ENCODE measurements at regions not wholly inside any gene's neighbourhood (a gene's known extent, or its start where the extent isn't known, plus 50 kb on each side); places are given as distances from the start of the nearest gene placed in this dataset.

- DNase-seq (ENCODE audit: low read depth), result peak; percentile 52
Observed at GRCh38 chrY:7464742-7465141, 553.2 kb upstream of the AMELY start.

- no peak for DNase-seq (ENCODE audit: low read depth)
Observed at GRCh38 chrY:7463711-7464110, 552.2 kb upstream of the AMELY start.

GRCh38 chrY:7463196-7463595 lies 551.6 kb upstream of the AMELY start:
- DNase-seq (ENCODE audit: low read depth), result no peak

DNA sequence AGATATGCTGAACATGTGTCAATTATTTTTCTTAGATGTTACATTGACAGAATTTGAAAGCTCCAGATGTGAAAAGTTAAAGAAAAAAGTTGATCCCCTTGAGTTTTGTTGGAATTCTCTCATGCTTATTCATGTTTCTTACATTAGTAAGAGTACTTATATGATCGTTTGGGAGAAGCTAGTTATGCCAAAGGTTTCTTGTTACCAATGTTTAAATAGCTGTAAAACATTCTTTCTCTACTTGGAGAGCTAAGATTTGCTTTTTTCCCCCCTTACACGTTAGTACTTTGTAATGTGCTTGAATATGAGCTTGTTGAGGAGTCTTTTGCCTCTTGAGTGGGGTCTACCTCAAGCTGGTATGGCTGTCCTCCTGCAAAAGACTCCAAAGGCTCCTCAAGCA lies 551.1 kb upstream of the AMELY start:
- DNase-seq (ENCODE audit: low read depth), result no peak

DNA sequence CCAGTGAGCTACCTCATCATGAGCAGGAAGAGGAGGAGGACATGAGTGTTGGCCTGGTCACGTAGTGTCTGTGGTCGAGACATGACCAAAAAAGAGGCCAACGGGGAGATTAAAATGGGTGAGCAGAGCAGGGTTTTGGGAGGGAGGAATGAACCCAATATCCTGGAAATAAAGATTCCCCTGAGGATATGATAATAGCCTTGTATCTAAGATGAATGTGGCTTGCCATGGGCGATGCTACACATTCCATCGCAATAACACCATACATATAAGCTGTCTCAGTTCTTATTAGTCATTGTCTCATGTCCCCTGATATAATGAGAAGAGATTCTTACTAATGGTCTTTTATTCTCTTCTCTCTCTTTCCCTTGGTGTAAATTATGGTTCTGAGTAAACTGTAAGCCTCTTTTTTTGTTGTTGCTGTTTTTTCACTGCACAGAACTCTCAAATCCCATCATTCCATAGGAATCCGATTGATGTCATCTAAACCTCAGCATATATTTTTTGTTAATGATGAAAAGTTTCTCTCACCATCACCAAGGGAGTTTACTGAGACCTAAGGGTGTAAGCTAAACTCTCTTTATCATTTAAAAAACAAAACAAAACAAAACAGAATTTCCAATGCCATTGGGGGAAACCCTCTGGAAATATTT lies 550.4 kb upstream of the AMELY start:
- DNase-seq (ENCODE audit: low read depth), result no peak

DNA sequence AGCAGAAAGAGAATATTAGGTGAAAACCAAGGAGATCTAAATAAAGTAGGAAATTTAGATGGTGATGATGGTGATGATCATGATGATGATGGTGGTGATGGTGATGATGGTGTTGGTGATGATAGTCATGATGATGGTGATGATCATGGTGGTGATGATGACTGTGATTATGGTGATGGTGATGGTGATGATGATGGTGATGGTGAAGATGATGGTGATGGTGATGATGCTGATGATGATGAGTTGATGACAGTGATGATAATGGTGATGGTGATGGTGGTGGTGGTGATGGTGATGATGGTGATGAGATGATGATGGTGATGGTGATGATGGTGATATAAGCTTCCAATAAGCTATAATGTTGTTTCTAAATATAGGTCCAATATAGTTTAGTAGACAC lies 548.2 kb upstream of the AMELY start:
- DNase-seq (ENCODE audit: low read depth), result no peak

DNA sequence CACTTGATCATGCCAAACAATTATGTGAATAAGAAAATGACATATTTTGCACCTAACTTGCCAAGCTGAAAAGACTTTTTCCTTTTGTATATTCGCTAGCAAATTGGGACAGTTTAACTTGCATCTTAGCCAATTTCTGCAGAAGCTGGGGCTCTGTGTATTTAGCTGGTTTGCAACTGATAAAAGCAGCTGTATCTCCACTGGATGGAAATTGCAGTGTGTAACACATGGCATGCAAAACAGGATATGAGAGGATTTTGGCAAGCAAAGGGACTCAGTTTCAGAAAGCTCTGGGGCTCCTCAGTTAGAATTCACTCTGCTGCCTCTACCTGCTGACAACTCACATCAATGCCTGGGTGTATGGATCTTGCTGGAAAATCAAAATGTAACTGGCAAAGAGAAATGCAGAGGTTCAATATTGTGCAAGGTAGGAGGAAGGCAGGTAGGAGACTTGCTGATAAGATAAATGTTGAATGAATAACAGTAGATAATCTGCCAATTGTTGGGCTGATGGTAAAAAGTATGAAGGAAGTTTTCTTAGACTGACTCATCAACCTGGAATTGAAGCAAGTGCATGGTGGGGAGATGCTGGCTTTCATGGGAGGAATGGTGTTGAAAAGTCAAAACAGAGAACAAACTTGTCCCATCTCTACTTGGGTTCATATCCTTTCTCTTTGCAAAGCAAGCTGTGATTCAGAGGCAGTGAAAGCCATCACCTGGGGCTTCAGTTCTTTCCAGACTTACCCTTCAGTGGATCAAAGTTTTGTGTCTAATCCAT lies 546.9 kb upstream of the AMELY start:
- peak; percentile 30 for DNase-seq (ENCODE audit: low read depth)

GRCh38 chrY:7457286-7458015 lies 545.9 kb upstream of the AMELY start:
- DNase-seq (ENCODE audit: low read depth), result peak; percentile 76

GRCh38 chrY:7455626-7456025 lies 544.1 kb upstream of the AMELY start:
- no peak for DNase-seq (ENCODE audit: low read depth)

- DNase-seq (ENCODE audit: low read depth), result peak; percentile 79
Observed at GRCh38 chrY:7453336-7453735, 541.8 kb upstream of the AMELY start.

DNA sequence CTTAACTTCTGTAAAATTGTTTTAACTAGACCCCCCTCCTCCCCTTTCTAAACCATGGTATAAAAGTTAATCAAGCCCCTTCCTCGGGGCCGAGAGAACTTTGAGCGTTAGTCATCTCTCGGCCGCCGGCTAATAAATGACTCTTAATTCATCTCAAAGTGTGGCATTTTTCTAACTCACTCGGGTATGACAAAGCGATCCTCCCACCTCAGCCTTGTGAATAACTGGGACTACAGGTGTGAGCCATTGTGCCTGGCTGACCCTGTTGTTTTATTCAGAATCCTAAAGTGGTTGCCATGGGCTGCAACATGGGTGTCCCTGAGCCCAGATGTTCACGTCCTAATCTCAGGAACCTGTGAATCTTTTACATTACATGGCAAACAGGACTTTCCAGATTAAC lies 540.7 kb upstream of the AMELY start:
- DNase-seq (ENCODE audit: low read depth), result peak; percentile 78

GRCh38 chrY:7449860-7450259 lies 538.3 kb upstream of the AMELY start:
- DNase-seq (ENCODE audit: low read depth), result peak; percentile 53

- no peak for DNase-seq (ENCODE audit: low read depth)
Observed at GRCh38 chrY:7448687-7449086, 537.1 kb upstream of the AMELY start.

DNA sequence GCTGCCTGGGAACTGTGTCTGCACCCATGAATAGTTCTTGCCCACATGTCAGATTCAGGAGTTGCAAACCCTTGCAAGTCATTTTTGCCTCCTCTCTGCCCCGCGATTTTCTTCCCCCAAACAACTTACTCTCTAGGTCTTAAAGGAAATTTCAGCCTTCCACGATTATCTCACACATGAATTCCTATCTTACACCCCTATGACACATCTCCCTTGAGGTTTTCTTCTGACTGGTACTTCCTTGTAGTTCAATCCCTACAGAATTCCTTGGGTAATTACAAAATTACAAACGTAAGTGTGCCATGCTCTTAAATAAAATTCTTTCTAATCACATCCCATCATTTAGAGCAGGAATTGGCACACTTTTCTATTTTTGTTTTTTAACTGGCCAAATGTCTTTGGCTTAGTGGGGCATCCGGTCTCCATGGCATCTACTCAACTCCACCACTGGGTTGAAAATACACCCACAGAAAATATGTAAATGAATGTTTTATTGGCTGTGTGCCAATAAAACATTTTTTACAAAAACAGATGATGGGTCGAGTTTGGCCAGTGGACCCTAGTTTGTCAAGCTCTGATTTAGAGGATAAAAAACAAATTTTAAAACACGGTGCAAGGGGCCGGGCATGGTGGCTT lies 536.4 kb upstream of the AMELY start:
- peak; percentile 55 for DNase-seq (ENCODE audit: low read depth)

- no peak for DNase-seq (ENCODE audit: low read depth)
Observed at GRCh38 chrY:7444141-7444540, 532.6 kb upstream of the AMELY start.

DNA sequence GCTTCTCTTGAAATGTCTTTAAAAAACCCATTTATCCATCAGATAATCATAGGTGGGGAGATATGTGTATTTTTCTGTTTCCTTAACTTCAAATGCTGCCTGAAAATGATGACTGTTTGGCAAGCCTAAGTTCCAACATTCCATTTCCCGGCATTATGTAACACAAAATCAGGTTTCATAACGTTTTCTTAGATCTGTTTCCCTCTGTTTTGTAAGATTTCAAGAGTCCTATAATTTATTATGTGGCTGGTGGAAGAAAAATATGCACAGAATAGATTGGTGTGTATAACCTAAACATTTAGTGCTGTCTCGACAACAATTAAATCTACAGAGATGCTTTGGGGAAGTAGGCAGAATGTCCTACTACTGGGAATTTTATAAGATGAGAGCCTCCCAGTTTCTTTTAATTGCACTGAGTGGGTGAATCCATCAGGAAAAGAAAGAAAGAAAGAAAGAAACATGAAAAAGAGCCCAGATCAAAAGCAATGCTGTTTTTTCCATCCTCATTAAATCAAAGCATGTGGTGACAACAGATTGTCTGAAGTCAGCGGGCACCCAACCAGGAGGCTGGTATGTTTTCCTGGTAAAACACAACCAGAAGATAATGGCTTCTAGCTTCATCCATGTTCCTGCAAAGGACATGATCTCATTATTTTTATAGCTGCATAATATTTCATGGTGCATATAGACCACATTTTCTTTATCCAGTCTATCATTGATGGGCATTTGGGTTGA lies 529.4 kb upstream of the AMELY start:
- no peak for DNase-seq (ENCODE audit: low read depth)

GRCh38 chrY:7437086-7437485 lies 525.5 kb upstream of the AMELY start:
- no peak for DNase-seq (ENCODE audit: low read depth)

DNA sequence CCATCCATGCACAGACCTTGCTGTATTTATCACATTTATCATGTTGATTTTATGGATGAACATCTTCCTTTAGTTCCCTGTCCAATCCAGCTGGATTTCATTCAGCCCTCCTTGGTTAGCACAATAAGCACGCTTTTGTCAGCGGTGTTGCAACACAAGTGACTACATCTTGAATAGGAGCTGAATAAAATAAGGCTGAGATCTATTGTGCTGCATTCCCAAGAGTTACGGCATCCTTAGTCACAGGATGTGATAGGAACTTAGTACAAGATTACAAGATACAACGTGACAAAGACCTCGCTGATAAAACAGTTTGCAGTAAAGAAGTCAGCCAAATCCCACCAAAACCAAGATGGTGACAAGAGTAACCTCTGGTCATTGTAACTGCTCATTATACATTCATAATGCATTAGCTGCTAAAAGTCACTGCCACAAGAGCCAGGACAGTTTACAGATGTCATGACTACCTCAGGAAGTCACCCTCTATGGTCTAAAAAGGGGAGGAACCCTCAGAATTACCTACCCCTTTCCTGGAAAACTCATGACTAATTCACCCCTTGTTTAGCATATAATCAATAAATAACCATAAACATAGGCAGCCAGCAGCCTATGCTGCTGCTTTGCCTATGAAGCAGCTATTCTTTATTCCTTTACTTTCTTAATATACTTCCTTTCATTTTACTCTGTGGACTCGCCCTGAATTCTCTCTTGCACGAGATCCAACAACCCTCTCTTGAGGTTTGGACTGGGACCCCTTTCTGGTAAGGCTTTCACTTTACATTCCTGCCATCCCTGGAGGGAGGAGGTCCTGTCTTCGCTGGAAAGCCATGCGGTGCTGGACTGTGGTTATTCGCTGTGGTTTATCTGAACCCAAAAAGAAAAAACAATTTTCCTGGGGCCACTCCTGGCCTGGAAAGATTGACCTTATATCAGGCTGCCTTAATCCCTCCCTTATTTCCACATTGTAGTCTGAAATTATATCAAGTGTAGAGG lies 522.6 kb upstream of the AMELY start:
- peak; percentile 76 for DNase-seq (ENCODE audit: low read depth)

DNA sequence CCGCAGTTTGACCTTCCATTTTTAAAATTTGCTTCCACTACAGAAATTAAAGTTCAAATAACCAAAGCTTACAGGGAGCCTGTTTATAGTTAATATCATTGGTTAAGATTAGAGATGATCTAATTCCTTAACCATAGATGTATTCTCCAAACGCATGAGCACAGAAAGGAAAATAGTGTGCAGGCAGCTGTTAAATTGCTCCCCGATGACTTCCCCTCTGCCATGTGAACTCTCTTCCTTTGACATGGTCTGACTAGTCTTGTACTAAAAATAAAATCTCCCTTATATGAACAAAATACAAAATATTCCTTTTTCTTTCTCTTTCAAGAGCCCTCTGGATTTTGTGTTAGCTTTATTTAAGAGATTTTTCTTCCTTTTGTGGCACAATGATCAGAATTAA lies 507.6 kb upstream of the AMELY start:
- no peak for DNase-seq (ENCODE audit: low read depth)

GRCh38 chrY:7417946-7418345 lies 506.4 kb upstream of the AMELY start:
- no peak for DNase-seq (ENCODE audit: low read depth)

GRCh38 chrY:7416406-7416805 lies 504.9 kb upstream of the AMELY start:
- no peak for DNase-seq (ENCODE audit: low read depth)
